Liver (tissue), 8 donors: ENCODE measurements at regions not wholly inside any gene's neighbourhood (a gene's known extent, or its start where the extent isn't known, plus 50 kb on each side); places are given as distances from the start of the nearest gene placed in this dataset.

Experiments used
- DNase-seq: peaks from one replicate; pipeline ENCODE4 v3.0.0-alpha.2; 2017; ENCODE audit warnings: low spot score
- H3K27ac ChIP-seq, 2 donors: one replicate each; pipeline ENCODE4 v1.7.0; 2013; ENCODE audit warnings: inconsistent platforms in 2 of 2, low read length in 2 of 2, control low read depth in 1 of 2, low read depth in 1 of 2, mild to moderate bottlenecking in 1 of 2
- H3K27me3 ChIP-seq, 4 donors: one replicate each; pipeline versions ENCODE4 v1.6.1 to v1.7.0; 2013; ENCODE audit warnings: low read length in 3 of 4, inconsistent platforms in 1 of 4, mild to moderate bottlenecking in 1 of 4, moderate library complexity in 1 of 4; ENCODE audit not compliant: control insufficient read depth in 4 of 4, insufficient read depth in 4 of 4
- H3K36me3 ChIP-seq, 4 donors: one replicate each; pipeline versions ENCODE4 v1.6.1 to v1.7.0; 2013; ENCODE audit warnings: low read length in 3 of 4, mild to moderate bottlenecking in 3 of 4, low read depth in 1 of 4, moderate library complexity in 1 of 4; ENCODE audit not compliant: control insufficient read depth in 4 of 4, insufficient read depth in 3 of 4
- H3K4me1 ChIP-seq, 4 donors: one replicate each; pipeline versions ENCODE4 v1.6.1 to v1.7.0; 2013; ENCODE audit warnings: low read length in 3 of 4, mild to moderate bottlenecking in 3 of 4, moderate library complexity in 1 of 4; ENCODE audit not compliant: control insufficient read depth in 4 of 4, insufficient read depth in 4 of 4
- H3K4me3 ChIP-seq, 3 donors: one replicate each; pipeline versions ENCODE4 v1.6.1 to v1.7.0; 2013; ENCODE audit warnings: low read length in 3 of 3, control low read depth in 1 of 3, low read depth in 1 of 3, mild to moderate bottlenecking in 1 of 3
- H3K9ac ChIP-seq, 2 donors: one replicate each; pipeline ENCODE4 v1.7.0; 2013; ENCODE audit warnings: low read length in 2 of 2, mild to moderate bottlenecking in 2 of 2, moderate library complexity in 2 of 2, control low read depth in 1 of 2, low read depth in 1 of 2
- H3K9me3 ChIP-seq, 4 donors: one replicate each; pipeline versions ENCODE4 v1.6.1 to v1.7.0; 2013; ENCODE audit warnings: low read length in 3 of 4; ENCODE audit not compliant: control insufficient read depth in 4 of 4
- EGR1 ChIP-seq, 2 donors: IDR thresholded peaks; 2 replicates each; pipeline ENCODE4 v1.6.1; 2016 to 2018; ENCODE audit warnings: antibody characterized with exemption in 2 of 2, low read depth in 2 of 2
- FOXA1 ChIP-seq: IDR thresholded peaks from 2 replicates; pipeline ENCODE4 v1.6.1; 2016; ENCODE audit warnings: antibody characterized with exemption
- FOXA2 ChIP-seq: IDR thresholded peaks from 2 replicates; pipeline ENCODE4 v1.6.1; 2016; ENCODE audit warnings: antibody characterized with exemption
- GABPA ChIP-seq, 2 donors: IDR thresholded peaks in 1 of 2; conservative IDR thresholded peaks in 1 of 2; 2 replicates each; pipeline ENCODE4 v1.6.1; 2016; ENCODE audit warnings: antibody characterized with exemption in 2 of 2, mild to moderate bottlenecking in 1 of 2, moderate library complexity in 1 of 2
- HNF4A ChIP-seq, 2 donors: conservative IDR thresholded peaks; 2 replicates each; pipeline ENCODE4 v1.6.1; 2016; ENCODE audit warnings: antibody characterized with exemption in 2 of 2, mild to moderate bottlenecking in 2 of 2
- HNF4G ChIP-seq: IDR thresholded peaks from 2 replicates; pipeline ENCODE4 v1.6.1; 2016; ENCODE audit warnings: antibody characterized with exemption
- NR2F2 ChIP-seq: IDR thresholded peaks from 2 replicates; pipeline ENCODE4 v1.6.1; 2016; ENCODE audit warnings: antibody characterized with exemption
- RAD21 ChIP-seq, 2 donors: IDR thresholded peaks; 2 replicates each; pipeline ENCODE4 v1.6.1; 2016; ENCODE audit warnings: antibody characterized with exemption in 2 of 2, mild to moderate bottlenecking in 2 of 2
- RXRA ChIP-seq, 2 donors: IDR thresholded peaks; 2 replicates each; pipeline ENCODE4 v1.6.1; 2017 to 2018; ENCODE audit warnings: antibody characterized with exemption in 2 of 2, mild to moderate bottlenecking in 1 of 2
- SP1 ChIP-seq: IDR thresholded peaks from 2 replicates; pipeline ENCODE4 v1.6.1; 2018; ENCODE audit warnings: antibody characterized with exemption, mild to moderate bottlenecking
- TAF1 ChIP-seq: conservative IDR thresholded peaks from 2 replicates; pipeline ENCODE4 v1.6.1; 2016; ENCODE audit warnings: antibody characterized with exemption, mild to moderate bottlenecking
- YY1 ChIP-seq: IDR thresholded peaks from 2 replicates; pipeline ENCODE4 v1.6.1; 2016; ENCODE audit warnings: antibody characterized with exemption, mild to moderate bottlenecking
- WGBS: extraction: QIAGEN DNeasy Blood & Tissue Kit; methylation state at CpG from one replicate; pipeline ENCODE4 v1.1.7; 2013; 5-methylcytosine and 5-hydroxymethylcytosine counted together
- TF ChIP-seq, protein P1 (sequence below): IDR thresholded peaks from 2 replicates; pipeline ENCODE4 v1.6.1; 2016; ENCODE audit warnings: antibody characterized with exemption, mild to moderate bottlenecking
- TF ChIP-seq, protein P2 (sequence below): fragments of 150-350 bp; IDR thresholded peaks from 2 replicates; pipeline ENCODE4 v1.5.1; 2017; ENCODE audit warnings: improper control_type of control experiment, low read depth, low read length; ENCODE audit not compliant: missing input control
- TF ChIP-seq, protein P3 (sequence below): IDR thresholded peaks from 2 replicates; pipeline ENCODE4 v1.6.1; 2016; ENCODE audit warnings: antibody characterized with exemption
- TF ChIP-seq, protein P4 (sequence below): IDR thresholded peaks from 2 replicates; pipeline ENCODE4 v1.6.1; 2016; ENCODE audit warnings: antibody characterized with exemption
- TF ChIP-seq, protein P5 (sequence below): IDR thresholded peaks from 2 replicates; pipeline ENCODE4 v1.6.1; 2016; ENCODE audit warnings: antibody characterized with exemption
- donor health status: healthy.
- donor health status: healthy.
- donor health status: healthy.
- donor health status: healthy.
- donor health status: healthy.

DNA sequence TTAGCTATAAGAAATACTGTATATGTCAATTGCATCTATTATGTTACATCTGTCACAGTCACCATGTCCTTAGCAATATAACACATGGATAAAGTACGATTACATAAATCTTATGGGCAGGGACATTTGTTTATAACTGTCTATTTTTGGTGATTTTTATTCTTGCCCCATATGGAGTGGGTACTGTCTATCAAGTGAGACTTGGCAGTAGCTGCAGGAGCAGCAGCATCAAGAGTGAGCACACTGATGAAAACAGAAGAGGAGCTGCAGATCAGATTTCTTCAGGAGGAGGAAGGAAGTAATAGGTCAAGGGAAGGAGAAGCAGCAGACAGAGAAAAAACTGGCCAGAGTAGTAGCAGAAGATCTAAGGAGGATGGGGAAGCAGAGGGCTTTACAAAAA is 516.7 kb downstream of the C6orf118 start:
- no peaks in the 10 kb centered on the region for H3K36me3 ChIP-seq
- no peaks in the 10 kb centered on the region for H3K9me3 ChIP-seq
- DNase-seq, result no peak
- TF ChIP-seq, protein P1, sequence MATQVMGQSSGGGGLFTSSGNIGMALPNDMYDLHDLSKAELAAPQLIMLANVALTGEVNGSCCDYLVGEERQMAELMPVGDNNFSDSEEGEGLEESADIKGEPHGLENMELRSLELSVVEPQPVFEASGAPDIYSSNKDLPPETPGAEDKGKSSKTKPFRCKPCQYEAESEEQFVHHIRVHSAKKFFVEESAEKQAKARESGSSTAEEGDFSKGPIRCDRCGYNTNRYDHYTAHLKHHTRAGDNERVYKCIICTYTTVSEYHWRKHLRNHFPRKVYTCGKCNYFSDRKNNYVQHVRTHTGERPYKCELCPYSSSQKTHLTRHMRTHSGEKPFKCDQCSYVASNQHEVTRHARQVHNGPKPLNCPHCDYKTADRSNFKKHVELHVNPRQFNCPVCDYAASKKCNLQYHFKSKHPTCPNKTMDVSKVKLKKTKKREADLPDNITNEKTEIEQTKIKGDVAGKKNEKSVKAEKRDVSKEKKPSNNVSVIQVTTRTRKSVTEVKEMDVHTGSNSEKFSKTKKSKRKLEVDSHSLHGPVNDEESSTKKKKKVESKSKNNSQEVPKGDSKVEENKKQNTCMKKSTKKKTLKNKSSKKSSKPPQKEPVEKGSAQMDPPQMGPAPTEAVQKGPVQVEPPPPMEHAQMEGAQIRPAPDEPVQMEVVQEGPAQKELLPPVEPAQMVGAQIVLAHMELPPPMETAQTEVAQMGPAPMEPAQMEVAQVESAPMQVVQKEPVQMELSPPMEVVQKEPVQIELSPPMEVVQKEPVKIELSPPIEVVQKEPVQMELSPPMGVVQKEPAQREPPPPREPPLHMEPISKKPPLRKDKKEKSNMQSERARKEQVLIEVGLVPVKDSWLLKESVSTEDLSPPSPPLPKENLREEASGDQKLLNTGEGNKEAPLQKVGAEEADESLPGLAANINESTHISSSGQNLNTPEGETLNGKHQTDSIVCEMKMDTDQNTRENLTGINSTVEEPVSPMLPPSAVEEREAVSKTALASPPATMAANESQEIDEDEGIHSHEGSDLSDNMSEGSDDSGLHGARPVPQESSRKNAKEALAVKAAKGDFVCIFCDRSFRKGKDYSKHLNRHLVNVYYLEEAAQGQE, result no peak
- TF ChIP-seq TAF1 (no peak), FOXA1 (no peak), HNF4A (conservative IDR thresholded peaks at IDR 0.05) (no peak), FOXA2 (no peak), RAD21 (IDR thresholded peaks at IDR 0.05) (no peak), HNF4G (no peak), NR2F2 (no peak), GABPA (IDR thresholded peaks at IDR 0.05 in 1 of 2, conservative IDR thresholded peaks at IDR 0.05 in 1 of 2) (no peak), SP1 (no peak), RXRA (IDR thresholded peaks at IDR 0.05) (no peak), EGR1 (IDR thresholded peaks at IDR 0.05; ENCODE audit: low read depth in 2 of 2) (no peak)
- TF ChIP-seq, protein P2, sequence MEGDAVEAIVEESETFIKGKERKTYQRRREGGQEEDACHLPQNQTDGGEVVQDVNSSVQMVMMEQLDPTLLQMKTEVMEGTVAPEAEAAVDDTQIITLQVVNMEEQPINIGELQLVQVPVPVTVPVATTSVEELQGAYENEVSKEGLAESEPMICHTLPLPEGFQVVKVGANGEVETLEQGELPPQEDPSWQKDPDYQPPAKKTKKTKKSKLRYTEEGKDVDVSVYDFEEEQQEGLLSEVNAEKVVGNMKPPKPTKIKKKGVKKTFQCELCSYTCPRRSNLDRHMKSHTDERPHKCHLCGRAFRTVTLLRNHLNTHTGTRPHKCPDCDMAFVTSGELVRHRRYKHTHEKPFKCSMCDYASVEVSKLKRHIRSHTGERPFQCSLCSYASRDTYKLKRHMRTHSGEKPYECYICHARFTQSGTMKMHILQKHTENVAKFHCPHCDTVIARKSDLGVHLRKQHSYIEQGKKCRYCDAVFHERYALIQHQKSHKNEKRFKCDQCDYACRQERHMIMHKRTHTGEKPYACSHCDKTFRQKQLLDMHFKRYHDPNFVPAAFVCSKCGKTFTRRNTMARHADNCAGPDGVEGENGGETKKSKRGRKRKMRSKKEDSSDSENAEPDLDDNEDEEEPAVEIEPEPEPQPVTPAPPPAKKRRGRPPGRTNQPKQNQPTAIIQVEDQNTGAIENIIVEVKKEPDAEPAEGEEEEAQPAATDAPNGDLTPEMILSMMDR, result no peak
- TF ChIP-seq, protein P3, sequence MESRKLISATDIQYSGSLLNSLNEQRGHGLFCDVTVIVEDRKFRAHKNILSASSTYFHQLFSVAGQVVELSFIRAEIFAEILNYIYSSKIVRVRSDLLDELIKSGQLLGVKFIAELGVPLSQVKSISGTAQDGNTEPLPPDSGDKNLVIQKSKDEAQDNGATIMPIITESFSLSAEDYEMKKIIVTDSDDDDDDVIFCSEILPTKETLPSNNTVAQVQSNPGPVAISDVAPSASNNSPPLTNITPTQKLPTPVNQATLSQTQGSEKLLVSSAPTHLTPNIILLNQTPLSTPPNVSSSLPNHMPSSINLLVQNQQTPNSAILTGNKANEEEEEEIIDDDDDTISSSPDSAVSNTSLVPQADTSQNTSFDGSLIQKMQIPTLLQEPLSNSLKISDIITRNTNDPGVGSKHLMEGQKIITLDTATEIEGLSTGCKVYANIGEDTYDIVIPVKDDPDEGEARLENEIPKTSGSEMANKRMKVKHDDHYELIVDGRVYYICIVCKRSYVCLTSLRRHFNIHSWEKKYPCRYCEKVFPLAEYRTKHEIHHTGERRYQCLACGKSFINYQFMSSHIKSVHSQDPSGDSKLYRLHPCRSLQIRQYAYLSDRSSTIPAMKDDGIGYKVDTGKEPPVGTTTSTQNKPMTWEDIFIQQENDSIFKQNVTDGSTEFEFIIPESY, result no peak
- TF ChIP-seq, protein P4, sequence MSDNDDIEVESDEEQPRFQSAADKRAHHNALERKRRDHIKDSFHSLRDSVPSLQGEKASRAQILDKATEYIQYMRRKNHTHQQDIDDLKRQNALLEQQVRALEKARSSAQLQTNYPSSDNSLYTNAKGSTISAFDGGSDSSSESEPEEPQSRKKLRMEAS, result no peak
- H3K27ac ChIP-seq, result no peak overlapping the region
- H3K27me3 ChIP-seq, result no peaks in the 10 kb centered on the region
- no peak overlapping the region for H3K4me3 ChIP-seq
- H3K4me1 ChIP-seq, result no peaks in the 10 kb centered on the region
- WGBS, result 44% methylated on average over 1 of the region's 1 CpG
- no peak overlapping the region for H3K9ac ChIP-seq

DNA sequence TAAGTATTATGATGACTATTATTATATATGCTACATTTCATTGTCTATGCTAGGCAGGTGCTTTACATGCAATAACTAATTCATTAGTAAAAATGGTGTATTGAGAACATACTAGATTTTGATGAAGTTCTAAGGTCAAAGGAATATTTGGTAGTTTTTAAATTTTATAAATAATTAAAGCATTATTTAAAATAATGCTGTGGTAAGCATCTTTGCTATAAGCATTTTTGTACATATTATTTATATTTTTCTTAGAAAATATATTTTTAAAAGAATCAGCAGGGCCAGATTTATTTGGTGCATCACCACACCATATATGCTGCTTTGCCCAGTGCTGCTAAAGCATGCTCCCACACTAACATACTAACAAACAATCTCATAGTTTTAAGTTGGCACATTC is 517.9 kb downstream of the C6orf118 start:
- DNase-seq, result no peak
- TF ChIP-seq, protein P4, result no peak
- TF ChIP-seq, protein P5, sequence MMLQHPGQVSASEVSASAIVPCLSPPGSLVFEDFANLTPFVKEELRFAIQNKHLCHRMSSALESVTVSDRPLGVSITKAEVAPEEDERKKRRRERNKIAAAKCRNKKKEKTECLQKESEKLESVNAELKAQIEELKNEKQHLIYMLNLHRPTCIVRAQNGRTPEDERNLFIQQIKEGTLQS, result no peak
- TF ChIP-seq YY1, result no peak
- no peak for TF ChIP-seq RXRA (IDR thresholded peaks at IDR 0.05)
- TF ChIP-seq SP1, result no peak
- TF ChIP-seq, protein P1, result no peak
- no peak for TF ChIP-seq EGR1 (IDR thresholded peaks at IDR 0.05; ENCODE audit: low read depth in 2 of 2)
- TF ChIP-seq FOXA1, result no peak

More for the DNA sequence above, 517.9 kb downstream of the C6orf118 start:
- no peaks in the 10 kb centered on the region for H3K9me3 ChIP-seq
- no peaks in the 10 kb centered on the region for H3K27me3 ChIP-seq
- H3K36me3 ChIP-seq, result no peaks in the 10 kb centered on the region
- H3K4me1 ChIP-seq, result no peaks in the 10 kb centered on the region
- no peak overlapping the region for H3K27ac ChIP-seq
- H3K9ac ChIP-seq, result no peak overlapping the region
- no peak overlapping the region for H3K4me3 ChIP-seq
